ENCODE measurements at regions not wholly inside any gene's neighbourhood (a gene's known extent, or its start where the extent isn't known, plus 50 kb on each side); places are given as distances from the start of the nearest gene placed in this dataset.

DNA sequence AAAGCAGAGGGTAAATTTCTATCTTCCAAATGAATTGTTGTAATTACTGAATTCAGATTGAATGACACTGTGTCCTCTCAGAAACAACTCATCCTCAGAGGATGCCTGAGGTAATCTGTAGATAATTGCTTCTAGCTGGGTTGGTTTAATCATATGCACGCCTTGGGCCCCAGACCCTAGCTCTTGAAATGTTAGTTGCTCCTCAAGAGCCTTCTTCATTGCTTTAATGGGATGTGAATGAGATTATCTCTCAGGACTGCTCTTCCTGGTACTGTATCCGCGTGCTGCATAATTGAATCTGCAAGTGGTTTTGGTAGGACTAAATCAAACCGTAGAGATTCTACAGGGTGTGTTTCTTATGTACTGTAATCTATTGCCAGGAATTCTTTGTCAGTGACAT is 569.3 kb upstream of the NEGR1 start:
- TF ChIP-seq, protein P1, sequence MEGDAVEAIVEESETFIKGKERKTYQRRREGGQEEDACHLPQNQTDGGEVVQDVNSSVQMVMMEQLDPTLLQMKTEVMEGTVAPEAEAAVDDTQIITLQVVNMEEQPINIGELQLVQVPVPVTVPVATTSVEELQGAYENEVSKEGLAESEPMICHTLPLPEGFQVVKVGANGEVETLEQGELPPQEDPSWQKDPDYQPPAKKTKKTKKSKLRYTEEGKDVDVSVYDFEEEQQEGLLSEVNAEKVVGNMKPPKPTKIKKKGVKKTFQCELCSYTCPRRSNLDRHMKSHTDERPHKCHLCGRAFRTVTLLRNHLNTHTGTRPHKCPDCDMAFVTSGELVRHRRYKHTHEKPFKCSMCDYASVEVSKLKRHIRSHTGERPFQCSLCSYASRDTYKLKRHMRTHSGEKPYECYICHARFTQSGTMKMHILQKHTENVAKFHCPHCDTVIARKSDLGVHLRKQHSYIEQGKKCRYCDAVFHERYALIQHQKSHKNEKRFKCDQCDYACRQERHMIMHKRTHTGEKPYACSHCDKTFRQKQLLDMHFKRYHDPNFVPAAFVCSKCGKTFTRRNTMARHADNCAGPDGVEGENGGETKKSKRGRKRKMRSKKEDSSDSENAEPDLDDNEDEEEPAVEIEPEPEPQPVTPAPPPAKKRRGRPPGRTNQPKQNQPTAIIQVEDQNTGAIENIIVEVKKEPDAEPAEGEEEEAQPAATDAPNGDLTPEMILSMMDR (IDR thresholded peaks at IDR 0.05; ENCODE audit: borderline replicate concordance, insufficient read depth, low read depth, low read length), result no peak
- H3K4me3 ChIP-seq (ENCODE audit: low read depth, low read length), result no peak overlapping the region

DNA sequence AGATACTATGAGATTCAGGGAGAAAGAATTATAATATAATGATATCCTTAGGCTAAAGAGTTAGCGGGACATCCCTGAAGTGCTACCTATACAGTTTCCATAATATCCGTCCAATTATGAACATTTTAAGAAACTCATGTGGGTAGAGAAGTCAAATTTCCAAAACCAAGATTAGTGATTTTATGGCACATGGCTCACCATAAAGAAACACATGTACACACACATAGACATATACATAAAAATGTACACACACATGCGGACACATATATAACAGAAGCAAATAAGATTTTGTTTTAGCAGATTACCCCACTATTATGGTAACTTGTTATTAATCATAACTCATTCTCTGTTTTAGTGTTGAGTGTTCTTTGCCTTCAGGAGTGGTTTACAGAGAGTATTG is 566.7 kb upstream of the NEGR1 start:
- no peak overlapping the region for H3K4me3 ChIP-seq (ENCODE audit: low read depth, low read length)
- TF ChIP-seq, protein P1 (IDR thresholded peaks at IDR 0.05; ENCODE audit: borderline replicate concordance, insufficient read depth, low read depth, low read length), result no peak

DNA sequence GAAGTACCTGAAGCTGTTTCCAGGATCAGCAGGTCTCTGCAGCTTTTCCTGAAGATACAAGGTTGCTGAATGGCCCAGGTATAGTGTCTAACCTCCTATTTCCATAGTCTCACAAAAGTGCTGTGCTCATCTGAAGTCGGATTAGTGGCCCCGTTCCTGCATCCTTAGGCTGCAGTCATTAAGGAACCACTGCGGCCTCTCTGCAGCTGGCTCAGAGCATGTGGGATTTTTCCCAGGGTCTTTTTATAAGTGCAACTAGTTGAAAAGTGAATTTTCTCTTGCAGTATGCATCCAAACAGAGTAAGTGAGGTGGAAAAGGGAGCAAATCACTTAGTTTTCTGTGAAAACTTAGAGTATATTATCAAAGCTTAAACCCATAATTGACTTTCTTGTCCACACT is 565.3 kb upstream of the NEGR1 start:
- TF ChIP-seq, protein P1 (IDR thresholded peaks at IDR 0.05; ENCODE audit: borderline replicate concordance, insufficient read depth, low read depth, low read length), result no peak
- H3K4me3 ChIP-seq (ENCODE audit: low read depth, low read length), result no peak overlapping the region

DNA sequence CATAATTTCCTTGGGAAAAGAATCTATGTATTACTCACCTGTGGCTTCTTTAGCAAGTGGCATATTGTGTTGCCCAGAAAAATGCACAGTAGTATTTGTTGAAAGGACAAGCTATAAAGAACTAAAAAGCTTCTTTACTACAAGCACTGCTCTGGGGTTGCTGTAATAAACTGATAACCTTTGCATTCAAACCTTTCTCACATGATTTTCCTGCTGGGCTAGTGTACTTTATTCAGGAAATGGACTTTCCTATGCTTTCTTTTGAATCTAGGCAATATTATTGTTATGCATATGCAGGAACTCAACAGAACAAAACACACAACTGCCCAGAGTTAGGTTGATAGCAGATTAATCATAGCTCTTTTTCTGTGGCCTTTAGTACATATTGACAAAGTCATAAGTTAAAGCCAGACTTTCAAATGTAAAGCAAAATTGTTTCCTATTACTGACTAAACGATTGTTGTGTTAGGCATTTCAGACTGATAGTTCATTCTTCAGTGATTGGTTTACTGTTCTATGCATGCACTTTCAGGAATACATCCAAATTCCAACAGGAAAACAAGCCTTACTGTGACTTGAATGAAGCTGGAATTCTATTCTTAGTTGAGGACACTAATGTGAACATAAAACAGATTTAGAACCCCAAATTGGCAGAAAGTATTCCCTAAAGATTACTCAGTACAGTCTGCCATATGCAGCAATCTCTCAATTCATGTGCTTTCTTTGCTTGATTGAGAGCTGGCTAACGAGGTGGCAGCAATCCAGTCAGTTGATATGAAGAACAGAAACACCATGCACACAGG is 564.3 kb upstream of the NEGR1 start:
- TF ChIP-seq, protein P1 (IDR thresholded peaks at IDR 0.05; ENCODE audit: borderline replicate concordance, insufficient read depth, low read depth, low read length), result no peak
- H3K4me3 ChIP-seq (ENCODE audit: low read depth, low read length), result no peak overlapping the region

DNA sequence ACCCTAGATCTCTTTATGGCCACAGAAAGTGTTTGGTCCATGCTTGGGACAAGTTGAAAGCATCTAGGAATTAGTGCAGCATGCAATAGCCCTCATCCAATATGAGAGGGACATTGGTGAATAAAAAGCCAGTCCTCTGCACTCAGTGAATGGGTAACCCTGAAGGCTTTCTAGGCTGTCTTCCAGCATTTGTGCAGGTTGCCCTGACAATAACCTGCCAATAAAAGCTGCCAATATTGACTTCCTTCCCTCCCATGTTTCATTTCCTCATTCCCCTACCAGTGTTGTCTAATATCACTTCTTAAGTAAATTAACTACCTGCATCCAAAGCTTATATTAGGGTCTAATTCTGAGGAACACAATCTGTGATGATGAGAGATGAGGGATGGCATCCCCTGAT is 563.6 kb upstream of the NEGR1 start:
- TF ChIP-seq, protein P1 (IDR thresholded peaks at IDR 0.05; ENCODE audit: borderline replicate concordance, insufficient read depth, low read depth, low read length), result no peak
- no peak overlapping the region for H3K4me3 ChIP-seq (ENCODE audit: low read depth, low read length)

DNA sequence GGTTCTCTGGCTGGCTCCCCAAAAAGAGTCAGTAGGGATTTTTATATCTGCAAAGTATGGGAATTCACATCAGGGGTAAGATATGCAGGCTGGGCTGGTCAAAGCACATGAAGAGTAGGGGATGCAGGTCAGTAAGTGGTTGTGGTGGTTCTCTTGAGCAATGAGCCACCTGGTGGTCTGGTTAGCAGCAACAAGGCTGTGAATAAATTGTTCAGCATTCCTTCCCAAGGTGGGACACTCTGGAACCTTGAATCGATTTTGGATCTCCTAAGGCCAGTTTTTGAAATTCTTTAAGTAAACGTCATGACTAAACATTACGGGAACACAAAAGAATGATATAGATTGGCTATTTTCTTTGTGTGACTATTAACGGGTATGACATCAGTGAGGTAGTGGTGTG is 563.0 kb upstream of the NEGR1 start:
- H3K4me3 ChIP-seq (ENCODE audit: low read depth, low read length), result no peak overlapping the region
- TF ChIP-seq, protein P1 (IDR thresholded peaks at IDR 0.05; ENCODE audit: borderline replicate concordance, insufficient read depth, low read depth, low read length), result no peak

DNA sequence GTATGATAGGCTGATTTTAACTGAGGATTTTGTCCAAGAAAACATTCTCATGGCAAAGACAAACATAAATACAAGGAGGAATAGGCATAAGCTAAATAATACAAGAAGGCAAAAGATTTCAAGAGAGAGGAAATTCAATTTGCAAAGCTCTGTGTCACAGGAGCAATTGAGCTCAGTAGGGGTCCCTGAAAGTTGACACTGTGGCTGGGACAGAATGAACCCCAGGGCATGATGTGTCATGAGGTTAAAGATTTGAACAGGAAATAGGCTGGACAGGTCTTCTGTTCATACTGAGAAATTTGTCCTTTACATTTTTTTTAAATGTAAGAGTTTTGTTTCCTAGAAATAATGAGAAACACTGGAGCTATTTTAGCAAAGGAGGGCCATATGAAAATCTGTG is 555.4 kb upstream of the NEGR1 start:
- TF ChIP-seq, protein P1 (IDR thresholded peaks at IDR 0.05; ENCODE audit: borderline replicate concordance, insufficient read depth, low read depth, low read length), result no peak
- H3K4me3 ChIP-seq (ENCODE audit: low read depth, low read length), result no peak overlapping the region

Data from GM12875 (cell line).